ENCODE measurements at regions not wholly inside any gene's neighbourhood (a gene's known extent, or its start where the extent isn't known, plus 50 kb on each side); places are given as distances from the start of the nearest gene placed in this dataset.

GRCh38 chr17:14630621-14631020 is 329.7 kb downstream of the HS3ST3B1 start:
- TF ChIP-seq EZH2 (IDR thresholded peaks at IDR 0.05; ENCODE audit: borderline replicate concordance, low read length), result no peak
- no peak for TF ChIP-seq CTCF (IDR thresholded peaks at IDR 0.05; ENCODE audit: low read length)
